ENCODE measurements at regions not wholly inside any gene's neighbourhood (a gene's known extent, or its start where the extent isn't known, plus 50 kb on each side); places are given as distances from the start of the nearest gene placed in this dataset.

DNA sequence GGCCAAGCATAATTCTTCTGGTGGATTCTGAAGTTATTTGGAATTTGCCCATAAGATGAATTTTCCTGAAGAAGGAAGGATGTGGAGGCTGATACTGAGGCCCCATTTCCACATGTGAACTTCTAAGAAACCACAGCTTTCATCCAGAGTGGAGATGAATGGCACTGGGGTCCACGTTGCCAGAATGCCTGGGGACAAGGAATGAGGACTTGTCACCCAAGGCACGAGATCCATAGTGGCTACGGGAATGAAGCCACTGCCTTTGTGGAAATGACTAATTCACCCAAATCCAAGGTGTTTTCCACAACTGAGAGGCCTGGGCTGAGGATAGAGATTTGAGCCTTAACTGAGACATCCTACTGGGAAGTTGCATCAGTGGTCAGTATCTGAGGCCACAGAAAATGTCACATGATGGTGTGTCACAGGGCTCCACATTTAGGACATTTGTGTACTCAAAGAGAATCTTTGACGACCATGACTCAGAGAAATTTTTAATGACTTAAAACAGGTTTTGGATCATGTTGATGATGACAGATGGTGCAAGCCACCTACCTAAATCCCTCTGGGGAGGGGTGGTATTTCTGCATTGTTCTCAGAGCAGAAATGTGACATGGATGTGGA lies 286.1 kb downstream of the SOX11 start:
- no peak for DNase-seq
- intact Hi-C loops (cut with DNase I; ENCODE audit: low total_unique reads), result no loop called here
- Histone ChIP-seq H3K27ac (no peak overlapping the region), H3K4me1 (peaks cover 0 to 7% (median 0%) of the 10 kb centered on the region in 6 donors), H3K27me3 (replicated peaks in 1 of 7) (peaks cover 0 to 25% (median 0%) of the 10 kb centered on the region in 7 donors), H3K9me3 (no peaks in the 10 kb centered on the region), H3K36me3 (no peaks in the 10 kb centered on the region), H3K4me3 (no peak overlapping the region)
- 68 to 78% (median 69%) methylated on average over 4 of the region's 4 CpGs for WGBS, 5 donors
- TF ChIP-seq POLR2AphosphoS5 (IDR thresholded peaks at IDR 0.05), result no peak
- TF ChIP-seq POLR2A (IDR thresholded peaks at IDR 0.05), result no peak
- TF ChIP-seq, protein P1, sequence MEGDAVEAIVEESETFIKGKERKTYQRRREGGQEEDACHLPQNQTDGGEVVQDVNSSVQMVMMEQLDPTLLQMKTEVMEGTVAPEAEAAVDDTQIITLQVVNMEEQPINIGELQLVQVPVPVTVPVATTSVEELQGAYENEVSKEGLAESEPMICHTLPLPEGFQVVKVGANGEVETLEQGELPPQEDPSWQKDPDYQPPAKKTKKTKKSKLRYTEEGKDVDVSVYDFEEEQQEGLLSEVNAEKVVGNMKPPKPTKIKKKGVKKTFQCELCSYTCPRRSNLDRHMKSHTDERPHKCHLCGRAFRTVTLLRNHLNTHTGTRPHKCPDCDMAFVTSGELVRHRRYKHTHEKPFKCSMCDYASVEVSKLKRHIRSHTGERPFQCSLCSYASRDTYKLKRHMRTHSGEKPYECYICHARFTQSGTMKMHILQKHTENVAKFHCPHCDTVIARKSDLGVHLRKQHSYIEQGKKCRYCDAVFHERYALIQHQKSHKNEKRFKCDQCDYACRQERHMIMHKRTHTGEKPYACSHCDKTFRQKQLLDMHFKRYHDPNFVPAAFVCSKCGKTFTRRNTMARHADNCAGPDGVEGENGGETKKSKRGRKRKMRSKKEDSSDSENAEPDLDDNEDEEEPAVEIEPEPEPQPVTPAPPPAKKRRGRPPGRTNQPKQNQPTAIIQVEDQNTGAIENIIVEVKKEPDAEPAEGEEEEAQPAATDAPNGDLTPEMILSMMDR (IDR thresholded peaks at IDR 0.05 in 8 of 11, conservative IDR thresholded peaks at IDR 0.05 in 3 of 11), result no peak

DNA sequence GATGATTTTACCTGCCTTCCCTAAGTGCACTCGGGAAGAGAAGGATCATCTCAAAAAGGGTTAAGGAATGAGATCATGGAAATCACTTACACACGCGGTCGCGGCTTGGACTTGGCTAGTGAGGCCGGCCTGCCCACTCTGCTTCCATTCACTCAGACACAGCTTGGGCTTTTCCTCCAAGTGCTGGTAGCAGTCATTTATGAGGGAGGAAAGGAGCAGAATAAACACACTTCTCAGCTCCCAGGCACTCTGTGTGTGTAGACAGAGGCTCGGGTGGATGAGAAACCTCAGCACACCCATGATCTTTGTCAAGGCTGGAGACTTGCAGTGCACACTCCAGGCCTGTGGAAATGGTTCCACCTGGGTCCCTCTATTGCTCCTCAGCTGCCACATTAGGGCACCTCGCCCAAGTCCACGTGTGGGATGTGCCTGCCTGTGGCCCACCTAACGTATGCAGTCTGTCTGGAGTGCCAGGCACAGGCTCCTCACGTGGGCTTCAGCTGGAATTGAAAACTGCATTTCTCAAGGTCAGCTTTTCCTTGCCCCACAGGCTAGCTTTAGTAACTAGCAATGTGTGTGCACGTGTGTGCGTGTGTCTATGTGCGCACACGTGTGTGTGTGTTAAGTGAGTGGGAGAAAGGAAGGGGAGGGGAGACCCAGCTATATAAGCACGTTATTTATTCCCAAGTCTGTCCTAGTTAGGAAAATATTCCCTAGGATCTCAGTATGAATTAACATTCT lies 288.4 kb downstream of the SOX11 start:
- 70 to 80% (median 77%) methylated on average over 15 to 16 of the region's 16 CpGs for WGBS, 5 donors
- no peaks in the 10 kb centered on the region for H3K9me3 ChIP-seq
- H3K36me3 ChIP-seq, result no peaks in the 10 kb centered on the region
- no peak overlapping the region for H3K4me3 ChIP-seq
- intact Hi-C loops (cut with DNase I; ENCODE audit: low total_unique reads), result no loop called here
- H3K27me3 ChIP-seq (replicated peaks in 1 of 7), result peaks cover 0 to 25% (median 0%) of the 10 kb centered on the region in 7 donors
- no peak overlapping the region for H3K27ac ChIP-seq
- TF ChIP-seq POLR2AphosphoS5 (IDR thresholded peaks at IDR 0.05) (no peak), POLR2A (IDR thresholded peaks at IDR 0.05) (no peak)
- H3K4me1 ChIP-seq, result peaks cover 0 to 7% (median 0%) of the 10 kb centered on the region in 6 donors
- DNase-seq, result no peak

DNA sequence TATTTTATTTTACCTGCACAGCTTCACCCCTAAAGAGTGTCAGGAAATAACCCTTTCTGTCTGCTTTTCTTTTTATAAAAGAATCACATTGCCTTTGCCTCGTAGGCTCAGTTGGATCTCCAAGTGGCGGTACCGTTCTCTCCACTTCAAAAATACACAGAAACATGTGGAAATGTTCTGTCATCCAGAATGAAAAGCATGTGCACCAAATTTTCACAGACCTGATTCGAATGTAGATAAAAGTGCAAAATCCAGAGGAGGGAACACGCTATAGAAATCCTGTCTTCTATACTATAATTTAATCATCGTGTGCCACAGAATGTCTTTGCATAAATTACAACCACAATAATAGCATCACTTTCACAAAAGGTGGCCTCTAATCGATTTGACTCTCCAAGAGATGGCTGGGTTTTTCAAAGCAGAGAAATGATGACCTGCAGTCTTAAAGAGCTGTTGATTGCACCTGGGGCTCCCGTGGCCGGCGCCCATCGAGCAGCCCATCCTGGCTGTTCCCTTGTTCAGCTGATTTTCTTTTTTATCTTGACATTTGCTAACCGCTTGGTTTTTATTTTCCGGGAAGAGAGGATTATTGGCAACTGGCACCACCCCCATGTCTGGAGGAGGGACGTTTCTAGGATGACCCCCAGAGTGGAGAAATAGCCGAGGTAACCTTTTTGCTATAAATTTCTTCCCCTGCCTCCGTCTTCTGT lies 290.2 kb downstream of the SOX11 start:
- no peak overlapping the region for H3K27ac ChIP-seq
- DNase-seq, result no peak
- no peaks in the 10 kb centered on the region for H3K9me3 ChIP-seq
- H3K4me3 ChIP-seq, result no peak overlapping the region
- intact Hi-C loops (cut with DNase I; ENCODE audit: low total_unique reads), result no loop called here
- no peak for TF ChIP-seq POLR2AphosphoS5 (IDR thresholded peaks at IDR 0.05)
- TF ChIP-seq POLR2A (IDR thresholded peaks at IDR 0.05), result no peak
- TF ChIP-seq, protein P1 (IDR thresholded peaks at IDR 0.05 in 8 of 11, conservative IDR thresholded peaks at IDR 0.05 in 3 of 11), result no peak
- H3K27me3 ChIP-seq (replicated peaks in 1 of 7), result peaks cover 0 to 25% (median 0%) of the 10 kb centered on the region in 7 donors
- no peaks in the 10 kb centered on the region for H3K36me3 ChIP-seq
- H3K4me1 ChIP-seq, result peaks cover 0 to 7% (median 0%) of the 10 kb centered on the region in 6 donors
- 75 to 86% (median 83%) methylated on average over 16 of the region's 16 CpGs for WGBS, 5 donors

GRCh38 chr2:5982903-5983265 lies 290.7 kb downstream of the SOX11 start:
- DNase-seq, result no peak
- no peak overlapping the region for H3K27ac ChIP-seq
- WGBS, 5 donors, result 89 to 96% (median 92%) methylated on average over 11 of the region's 11 CpGs
- H3K36me3 ChIP-seq, result no peaks in the 10 kb centered on the region
- intact Hi-C loops (cut with DNase I; ENCODE audit: low total_unique reads), result no loop called here
- peaks cover 0 to 7% (median 0%) of the 10 kb centered on the region in 6 donors for H3K4me1 ChIP-seq
- H3K4me3 ChIP-seq, result no peak overlapping the region
- peaks cover 0 to 25% (median 0%) of the 10 kb centered on the region in 7 donors for H3K27me3 ChIP-seq (replicated peaks in 1 of 7)
- no peaks in the 10 kb centered on the region for H3K9me3 ChIP-seq
- no peak for TF ChIP-seq POLR2A (IDR thresholded peaks at IDR 0.05)
- TF ChIP-seq, protein P1 (IDR thresholded peaks at IDR 0.05 in 8 of 11, conservative IDR thresholded peaks at IDR 0.05 in 3 of 11), result no peak
- no peak for TF ChIP-seq POLR2AphosphoS5 (IDR thresholded peaks at IDR 0.05)

All from spleen (tissue), 11 donors.